ENCODE measurements at regions not wholly inside any gene's neighbourhood (a gene's known extent, or its start where the extent isn't known, plus 50 kb on each side); places are given as distances from the start of the nearest gene placed in this dataset.

- Histone ChIP-seq H3K27me3 (replicated peaks in 1 of 7) (no peaks in the 10 kb centered on the region), H3K27ac (no peak overlapping the region), H3K9me3 (peaks cover 5 to 24% (median 19%) of the 10 kb centered on the region in 8 donors), H3K4me3 (no peak overlapping the region), H3K36me3 (no peaks in the 10 kb centered on the region), H3K4me1 (peaks cover 0 to 4% (median 0%) of the 10 kb centered on the region in 6 donors)
- DNase-seq, result no peak
- 95 to 98% (median 96%) methylated on average over 3 of the region's 3 CpGs for WGBS, 5 donors
- intact Hi-C loops (cut with DNase I; ENCODE audit: low total_unique reads), result no loop called here
- TF ChIP-seq CTCF (IDR thresholded peaks at IDR 0.05 in 8 of 11, conservative IDR thresholded peaks at IDR 0.05 in 3 of 11), result no peak
- no peak for TF ChIP-seq POLR2A (IDR thresholded peaks at IDR 0.05)
- no peak for TF ChIP-seq POLR2AphosphoS5 (IDR thresholded peaks at IDR 0.05)
These were observed 199.1 kb upstream of the AKR1E2 start for GRCh38 chr10:4626919-4627318.

GRCh38 chr10:4623757-4624420, 202.1 kb upstream of the AKR1E2 start:
- no peak for DNase-seq
- intact Hi-C loops (cut with DNase I; ENCODE audit: low total_unique reads), result no loop called here
- 73 to 95% (median 86%) methylated on average over 1 of the region's 1 CpG for WGBS, 5 donors
- peaks cover 0 to 6% (median 0%) of the 10 kb centered on the region in 7 donors for H3K27me3 ChIP-seq (replicated peaks in 1 of 7)
- no peak overlapping the region for H3K27ac ChIP-seq
- TF ChIP-seq POLR2AphosphoS5 (IDR thresholded peaks at IDR 0.05) (no peak), CTCF (IDR thresholded peaks at IDR 0.05 in 8 of 11, conservative IDR thresholded peaks at IDR 0.05 in 3 of 11) (no peak), POLR2A (IDR thresholded peaks at IDR 0.05) (no peak)
- H3K36me3 ChIP-seq, result no peaks in the 10 kb centered on the region
- H3K4me1 ChIP-seq, result peaks cover 0 to 4% (median 0%) of the 10 kb centered on the region in 6 donors
- H3K9me3 ChIP-seq, result peaks cover 5 to 24% (median 19%) of the 10 kb centered on the region in 8 donors
- H3K4me3 ChIP-seq, result no peak overlapping the region

GRCh38 chr10:4623200-4623599, 202.8 kb upstream of the AKR1E2 start:
- Histone ChIP-seq H3K27me3 (replicated peaks in 1 of 7) (peaks cover 0 to 6% (median 0%) of the 10 kb centered on the region in 7 donors), H3K36me3 (no peaks in the 10 kb centered on the region), H3K9me3 (peaks cover 5 to 20% (median 15%) of the 10 kb centered on the region in 8 donors), H3K27ac (no peak overlapping the region), H3K4me1 (peaks cover 0 to 4% (median 0%) of the 10 kb centered on the region in 6 donors), H3K4me3 (no peak overlapping the region)
- intact Hi-C loops (cut with DNase I; ENCODE audit: low total_unique reads), result no loop called here
- no peak for DNase-seq
- 76 to 87% (median 83%) methylated on average over 7 of the region's 7 CpGs for WGBS, 5 donors
- TF ChIP-seq CTCF (IDR thresholded peaks at IDR 0.05 in 8 of 11, conservative IDR thresholded peaks at IDR 0.05 in 3 of 11) (no peak), POLR2A (IDR thresholded peaks at IDR 0.05) (no peak), POLR2AphosphoS5 (IDR thresholded peaks at IDR 0.05) (no peak)

- Histone ChIP-seq H3K27me3 (replicated peaks in 1 of 7) (peaks cover 0 to 6% (median 0%) of the 10 kb centered on the region in 7 donors), H3K9me3 (peaks cover under 1 to 14% (median 7%) of the 10 kb centered on the region in 8 donors), H3K27ac (no peak overlapping the region), H3K36me3 (no peaks in the 10 kb centered on the region), H3K4me1 (peaks cover 0 to 4% (median 0%) of the 10 kb centered on the region in 6 donors), H3K4me3 (no peak overlapping the region)
- WGBS, 5 donors, result 87 to 97% (median 90%) methylated on average over 2 of the region's 2 CpGs
- TF ChIP-seq POLR2A (IDR thresholded peaks at IDR 0.05) (no peak), POLR2AphosphoS5 (IDR thresholded peaks at IDR 0.05) (no peak), CTCF (IDR thresholded peaks at IDR 0.05 in 8 of 11, conservative IDR thresholded peaks at IDR 0.05 in 3 of 11) (no peak)
- DNase-seq, result no peak
- intact Hi-C loops (cut with DNase I; ENCODE audit: low total_unique reads), result no loop called here
These were observed 203.6 kb upstream of the AKR1E2 start for GRCh38 chr10:4622384-4622783.
